ENCODE measurements at regions not wholly inside any gene's neighbourhood (a gene's known extent, or its start where the extent isn't known, plus 50 kb on each side); places are given as distances from the start of the nearest gene placed in this dataset.

DNA sequence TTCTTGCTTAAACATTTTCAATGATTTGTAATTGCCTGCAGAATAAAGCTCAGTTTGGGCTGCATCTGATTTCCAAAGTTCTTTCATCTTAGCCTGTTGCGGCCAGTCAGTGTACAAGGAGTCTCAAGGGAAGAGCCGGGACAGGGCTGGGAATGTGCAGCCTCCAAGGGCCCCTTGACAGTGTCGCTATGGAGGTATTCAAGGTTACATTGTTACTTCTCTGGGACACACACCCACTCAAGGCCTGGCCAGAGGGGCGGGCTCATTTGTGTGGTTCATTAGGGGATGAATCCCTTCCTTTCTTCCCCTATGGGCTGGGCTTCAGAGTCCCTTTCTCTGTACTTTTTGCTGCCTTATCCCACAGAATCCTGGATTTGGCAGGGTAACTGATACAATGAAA lies 107.6 kb upstream of the CSF3R start:
- TF ChIP-seq, protein P1, sequence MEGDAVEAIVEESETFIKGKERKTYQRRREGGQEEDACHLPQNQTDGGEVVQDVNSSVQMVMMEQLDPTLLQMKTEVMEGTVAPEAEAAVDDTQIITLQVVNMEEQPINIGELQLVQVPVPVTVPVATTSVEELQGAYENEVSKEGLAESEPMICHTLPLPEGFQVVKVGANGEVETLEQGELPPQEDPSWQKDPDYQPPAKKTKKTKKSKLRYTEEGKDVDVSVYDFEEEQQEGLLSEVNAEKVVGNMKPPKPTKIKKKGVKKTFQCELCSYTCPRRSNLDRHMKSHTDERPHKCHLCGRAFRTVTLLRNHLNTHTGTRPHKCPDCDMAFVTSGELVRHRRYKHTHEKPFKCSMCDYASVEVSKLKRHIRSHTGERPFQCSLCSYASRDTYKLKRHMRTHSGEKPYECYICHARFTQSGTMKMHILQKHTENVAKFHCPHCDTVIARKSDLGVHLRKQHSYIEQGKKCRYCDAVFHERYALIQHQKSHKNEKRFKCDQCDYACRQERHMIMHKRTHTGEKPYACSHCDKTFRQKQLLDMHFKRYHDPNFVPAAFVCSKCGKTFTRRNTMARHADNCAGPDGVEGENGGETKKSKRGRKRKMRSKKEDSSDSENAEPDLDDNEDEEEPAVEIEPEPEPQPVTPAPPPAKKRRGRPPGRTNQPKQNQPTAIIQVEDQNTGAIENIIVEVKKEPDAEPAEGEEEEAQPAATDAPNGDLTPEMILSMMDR (IDR thresholded peaks at IDR 0.05; ENCODE audit: low read depth, low read length, missing input control) = no peak
- TF ChIP-seq FOXA1 (IDR thresholded peaks at IDR 0.05) (no peak), GABPA (IDR thresholded peaks at IDR 0.05 in 1 of 2, conservative IDR thresholded peaks at IDR 0.05 in 1 of 2) (no peak)

Measured in liver (tissue), 3 donors.